ENCODE measurements at regions not wholly inside any gene's neighbourhood (a gene's known extent, or its start where the extent isn't known, plus 50 kb on each side); places are given as distances from the start of the nearest gene placed in this dataset.

DNA sequence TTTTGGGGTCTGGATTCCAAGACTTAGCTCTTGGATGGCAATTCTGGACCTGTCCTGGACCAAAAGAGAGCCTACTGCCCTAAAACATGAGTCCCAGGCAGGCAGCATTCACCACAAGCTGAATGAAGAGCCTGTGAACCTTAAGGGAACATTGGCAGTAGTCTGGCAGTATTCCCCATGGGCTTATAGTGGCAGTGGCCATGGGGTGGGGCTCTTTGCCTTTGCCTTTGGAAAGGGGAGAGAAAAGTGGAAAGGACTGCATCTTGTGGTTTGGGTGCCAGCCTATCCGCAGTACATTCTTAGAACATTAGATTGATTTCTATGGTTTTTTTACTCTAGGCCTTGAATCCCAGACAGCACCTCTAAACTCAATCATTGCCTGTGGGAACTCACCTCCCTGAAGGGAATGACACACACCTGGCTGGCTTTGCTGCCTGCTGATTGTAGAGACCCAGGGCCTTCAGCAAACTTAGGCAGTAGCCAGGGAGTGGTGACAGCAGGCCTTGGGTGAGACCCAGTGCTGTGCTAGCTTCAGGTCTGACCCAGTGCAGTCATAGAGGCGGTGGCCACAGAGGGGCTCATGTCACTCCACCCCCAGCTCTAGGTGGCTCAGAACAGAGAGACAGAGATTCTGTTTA, 216.3 kb downstream of the CETN3 start:
- no peak for DNase-seq (ENCODE audit: low read depth in 2 of 2)

DNA sequence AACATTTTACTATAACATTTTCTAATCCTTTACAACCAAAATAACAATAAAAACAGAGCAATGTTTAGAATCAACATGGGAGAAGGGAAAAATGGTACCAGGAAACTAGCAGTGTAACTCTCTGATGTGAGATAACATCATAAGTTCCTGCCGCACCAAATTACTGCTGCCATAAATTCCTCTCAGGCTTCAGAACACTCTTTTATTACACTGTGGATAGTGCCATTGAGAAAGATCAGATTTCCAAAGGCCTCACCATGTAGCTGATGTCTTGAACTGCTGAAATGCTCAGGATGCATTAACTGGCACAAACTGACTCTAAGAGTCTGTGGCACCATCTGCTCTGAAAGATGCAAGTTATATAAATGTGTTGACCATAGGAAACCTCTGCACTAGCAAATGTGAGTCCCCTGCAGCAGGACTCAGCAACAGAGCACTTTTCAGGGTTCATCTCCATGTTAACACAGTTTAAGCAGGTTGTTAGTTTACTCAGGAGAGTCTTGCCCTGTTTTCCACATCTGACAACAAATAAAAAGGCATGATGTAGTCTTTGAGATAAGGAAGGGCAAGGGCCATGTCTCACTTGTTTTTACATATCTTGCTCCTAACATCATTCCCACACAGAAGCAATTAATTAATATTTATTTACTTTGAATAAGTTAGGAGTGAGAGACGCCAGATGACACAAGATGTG, 218.1 kb downstream of the CETN3 start:
- no peak for DNase-seq (ENCODE audit: low read depth in 2 of 2)

DNA sequence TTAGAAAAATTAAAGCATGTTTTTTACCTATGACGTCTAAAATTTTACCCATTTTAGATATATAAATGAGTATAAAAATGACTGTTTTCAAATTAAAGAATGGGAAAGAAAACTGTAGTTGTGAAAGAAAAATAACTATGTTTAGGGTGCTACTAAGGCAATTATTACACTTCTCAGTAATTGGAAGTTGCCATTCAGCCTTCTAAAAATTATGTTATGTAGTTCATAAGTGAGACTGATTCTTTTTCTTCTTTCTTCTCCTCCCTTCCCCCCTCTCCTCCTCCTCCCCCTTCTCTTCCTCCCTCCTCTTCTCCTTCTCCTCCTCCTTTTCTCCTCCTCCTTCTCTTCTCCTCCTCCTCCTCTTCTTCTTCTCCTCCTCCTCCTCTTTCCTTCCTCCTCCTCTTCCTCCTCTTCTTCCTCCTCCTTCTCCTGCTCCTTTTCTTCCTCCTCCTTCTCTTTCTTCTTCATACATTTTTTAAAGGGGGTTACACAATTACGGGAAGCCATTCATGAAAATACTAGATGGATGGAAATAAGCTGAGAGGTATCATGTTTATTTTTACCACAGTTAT, 223.6 kb downstream of the CETN3 start:
- DNase-seq (ENCODE audit: low read depth in 2 of 2) = no peak

DNA sequence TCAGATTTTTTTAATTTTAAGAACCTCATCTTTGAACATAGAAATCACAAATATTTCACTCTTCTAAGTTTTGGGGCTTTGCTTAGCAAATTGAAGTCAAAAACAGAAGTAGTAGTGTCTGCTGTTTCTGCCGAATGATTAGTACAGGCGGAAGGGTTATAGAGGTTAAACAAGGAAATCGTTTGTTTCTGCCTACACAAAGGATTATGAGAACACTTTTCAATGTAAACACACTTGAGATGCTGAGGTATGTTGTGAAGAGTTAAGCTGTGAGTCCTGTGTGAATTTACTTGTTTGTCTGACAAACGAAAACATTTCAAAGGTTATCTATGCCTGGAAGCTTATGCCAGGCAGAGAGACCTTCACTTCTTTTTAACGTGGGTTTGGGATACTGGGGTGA, 224.8 kb downstream of the CETN3 start:
- DNase-seq (ENCODE audit: low read depth in 2 of 2) = no peak

GRCh38 chr5:90182726-90183125, 226.8 kb downstream of the CETN3 start:
- DNase-seq (ENCODE audit: low read depth in 2 of 2) = no peak

GRCh38 chr5:90174236-90174635, 235.3 kb downstream of the CETN3 start:
- no peak for DNase-seq (ENCODE audit: low read depth in 2 of 2)

GRCh38 chr5:90173299-90174030, 236.1 kb downstream of the CETN3 start:
- no peak for DNase-seq (ENCODE audit: low read depth in 2 of 2)

DNA sequence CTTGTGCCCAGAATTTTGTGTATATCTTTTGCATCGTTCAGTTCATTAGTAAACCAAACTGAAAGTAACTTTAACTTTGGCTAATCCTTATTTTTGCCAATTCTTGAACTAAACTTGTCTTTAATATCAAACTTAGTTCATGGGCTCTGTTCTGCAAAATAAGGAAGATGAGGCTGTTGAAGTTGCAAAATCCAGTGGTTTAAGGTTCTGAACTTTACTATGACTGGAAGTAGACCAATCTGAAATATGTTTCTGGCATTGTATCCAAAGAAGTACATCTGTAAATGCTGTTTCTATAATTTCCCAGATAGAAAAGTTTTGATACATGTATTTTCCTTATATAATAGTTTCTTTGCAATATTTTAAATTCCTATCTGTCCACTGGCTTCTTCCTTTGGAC, 238.1 kb downstream of the CETN3 start:
- no peak for DNase-seq (ENCODE audit: low read depth in 2 of 2)

GRCh38 chr5:90170261-90170660, 239.3 kb downstream of the CETN3 start:
- DNase-seq (ENCODE audit: low read depth in 2 of 2) = no peak

GRCh38 chr5:90169078-90169477, 240.5 kb downstream of the CETN3 start:
- no peak for DNase-seq (ENCODE audit: low read depth in 2 of 2)

DNA sequence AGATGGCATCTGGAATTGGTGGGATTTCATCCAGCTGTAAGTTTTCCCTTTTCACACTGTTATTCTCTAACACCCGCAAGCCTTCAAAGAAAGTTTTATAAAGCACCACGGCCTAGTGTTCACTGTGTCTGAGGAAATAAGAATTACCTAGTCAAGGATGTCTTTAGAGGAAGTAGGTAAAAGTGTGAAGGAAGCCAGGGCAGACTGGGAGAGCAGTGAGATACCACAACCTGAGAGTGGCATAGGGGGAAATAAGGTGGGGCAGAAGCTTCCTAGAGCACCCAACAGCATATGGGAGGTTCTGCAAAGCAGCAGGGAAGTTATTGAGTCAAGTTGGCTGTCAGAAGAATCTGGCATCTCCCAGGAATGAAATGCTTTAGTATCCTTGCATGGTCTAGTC, 241.2 kb downstream of the CETN3 start:
- no peak for DNase-seq (ENCODE audit: low read depth in 2 of 2)

DNA sequence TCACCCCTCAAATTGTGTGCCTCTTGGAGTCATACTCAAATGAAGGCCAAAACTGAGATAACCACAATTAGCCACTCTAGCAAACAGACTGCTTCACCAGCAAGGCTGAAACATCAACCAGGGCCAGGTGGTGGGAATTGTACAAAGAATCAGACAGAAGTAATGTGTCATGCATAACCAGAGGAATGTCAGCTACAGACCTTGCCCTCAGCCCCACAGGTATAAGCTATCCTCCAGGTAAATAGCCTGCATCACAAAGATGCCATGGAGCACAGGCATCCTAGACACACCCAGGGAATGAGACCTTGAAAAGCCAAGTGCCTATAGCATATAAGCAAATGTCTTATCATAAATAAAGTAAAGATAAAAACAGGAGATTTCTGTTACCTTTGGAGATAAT, 242.7 kb downstream of the CETN3 start:
- DNase-seq (ENCODE audit: low read depth in 2 of 2) = no peak

GRCh38 chr5:90162324-90162723, 247.2 kb downstream of the CETN3 start:
- DNase-seq (ENCODE audit: low read depth in 2 of 2) = no peak

GRCh38 chr5:90161414-90161813, 248.1 kb downstream of the CETN3 start:
- DNase-seq (ENCODE audit: low read depth in 2 of 2) = peak in 1 of 2 donors; percentile 55

DNA sequence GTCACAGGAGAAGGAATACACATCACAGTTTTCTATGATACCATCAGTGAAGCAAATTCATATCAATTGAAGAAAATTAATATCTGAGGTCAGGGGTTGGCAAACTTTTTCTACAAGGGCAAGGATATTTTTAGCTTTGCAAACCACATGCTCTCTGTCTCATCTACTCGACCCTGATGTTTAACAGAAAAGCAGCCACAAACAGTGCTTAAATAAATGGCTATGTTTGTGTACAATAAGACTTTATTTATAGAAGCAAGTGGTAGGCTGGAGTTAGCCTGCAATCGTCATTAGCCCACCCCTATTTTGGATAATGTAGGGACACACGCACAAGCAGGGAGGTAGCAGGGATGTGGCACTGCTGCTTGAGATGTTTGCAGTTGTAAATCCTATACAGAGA, 251.4 kb downstream of the CETN3 start:
- DNase-seq (ENCODE audit: low read depth in 2 of 2) = no peak

DNA sequence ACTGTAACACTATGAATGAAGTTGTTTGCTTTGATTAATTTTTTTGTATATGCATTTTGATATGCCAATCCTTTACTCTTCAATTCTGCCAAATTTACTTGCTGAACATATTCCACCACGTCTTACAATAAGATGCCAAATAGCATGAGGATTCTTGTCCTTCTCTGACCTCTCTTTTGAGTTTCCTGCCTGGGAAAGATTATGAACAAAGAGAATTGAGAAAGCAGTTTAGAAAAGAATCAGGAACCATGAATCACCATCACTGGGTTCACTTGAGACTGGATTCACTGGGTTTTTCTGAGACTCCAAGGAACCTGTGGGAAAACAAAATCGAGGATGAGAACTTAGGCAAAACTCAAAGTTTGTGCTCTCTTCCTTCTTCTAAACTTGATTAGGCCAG, 256.5 kb downstream of the CETN3 start:
- DNase-seq (ENCODE audit: low read depth in 2 of 2) = no peak

- no peak for DNase-seq (ENCODE audit: low read depth in 2 of 2)
These were observed 264.8 kb downstream of the CETN3 start for GRCh38 chr5:90144625-90145327.

DNA sequence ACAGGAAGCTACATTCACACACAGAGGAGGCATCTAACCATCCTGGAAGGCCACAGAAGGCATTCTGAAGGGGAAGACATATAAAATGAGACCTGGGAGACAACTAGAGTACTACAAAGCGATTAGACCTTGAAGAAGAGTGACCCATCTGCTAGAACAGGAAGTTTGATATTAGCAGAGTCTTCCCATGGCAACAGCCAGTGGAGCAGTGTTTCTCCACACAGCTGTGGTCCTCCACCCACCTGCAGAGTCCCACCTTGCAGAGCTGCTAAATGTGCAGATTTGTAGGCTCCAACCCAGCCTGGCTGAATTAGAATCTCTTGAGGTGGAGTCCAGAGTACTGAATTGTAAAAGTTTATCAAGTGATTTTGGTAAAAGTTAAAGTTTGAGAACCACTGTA, 267.0 kb downstream of the CETN3 start:
- DNase-seq (ENCODE audit: low read depth in 2 of 2) = no peak

DNA sequence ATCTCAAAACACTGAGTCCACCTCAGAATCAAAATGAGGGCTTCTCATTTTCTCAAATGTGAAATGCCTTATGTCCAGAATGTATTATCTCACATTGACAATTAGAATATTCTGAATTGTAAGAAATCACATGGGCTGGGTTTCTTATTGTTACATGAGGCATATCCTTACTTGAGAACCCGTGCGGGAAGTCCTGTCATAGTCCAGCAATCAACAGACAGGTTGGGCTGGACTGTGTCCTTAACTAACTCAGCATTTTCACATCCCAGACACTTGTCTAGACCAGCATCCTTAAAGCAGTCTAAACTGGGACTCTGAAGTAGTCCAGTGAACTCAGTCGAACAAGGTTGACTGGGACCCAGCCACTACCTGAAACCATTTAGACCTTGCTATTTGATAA, 267.6 kb downstream of the CETN3 start:
- no peak for DNase-seq (ENCODE audit: low read depth in 2 of 2)

GRCh38 chr5:90136952-90137528, 272.5 kb downstream of the CETN3 start:
- no peak for DNase-seq (ENCODE audit: low read depth in 2 of 2)

DNA sequence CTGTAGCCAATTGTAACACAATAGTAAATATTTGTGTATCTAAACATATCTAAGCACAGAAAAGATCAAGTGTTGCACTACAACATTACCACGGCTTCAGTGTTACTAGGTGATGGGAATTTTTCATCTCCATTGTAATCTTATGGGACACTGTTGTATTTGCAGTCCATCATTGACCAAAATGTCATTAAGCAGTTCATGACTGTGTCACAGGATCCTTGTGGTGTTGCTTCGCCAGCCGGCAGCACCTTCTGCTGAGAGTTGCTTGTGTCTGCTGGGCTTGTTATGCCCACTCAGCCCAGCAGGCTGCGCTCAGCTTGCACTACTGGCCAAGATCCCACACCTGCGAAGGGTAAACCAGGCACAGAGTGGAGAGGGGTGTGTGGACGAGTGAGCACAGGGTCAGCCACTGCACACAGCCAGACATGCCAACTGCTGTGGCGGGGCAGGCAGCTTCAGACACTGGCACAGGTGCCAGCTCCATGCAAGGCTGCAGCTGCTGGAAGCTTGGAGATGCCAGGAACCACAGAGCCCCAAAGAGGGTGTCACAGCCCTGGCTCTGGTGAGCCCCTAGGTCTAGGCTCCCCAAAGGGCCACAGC, 273.7 kb downstream of the CETN3 start:
- no peak for DNase-seq (ENCODE audit: low read depth in 2 of 2)
